HL-60 (cell line): ENCODE measurements at regions not wholly inside any gene's neighbourhood (a gene's known extent, or its start where the extent isn't known, plus 50 kb on each side); places are given as distances from the start of the nearest gene placed in this dataset.

Experiments used
- GABPA ChIP-seq: IDR thresholded peaks from 2 replicates; pipeline ENCODE4 v1.6.1; 2012; ENCODE audit warnings: low read depth
- POLR2AphosphoS5 ChIP-seq: IDR thresholded peaks from 2 replicates; pipeline ENCODE4 v1.6.1; 2012; ENCODE audit warnings: low read depth
- REST ChIP-seq: IDR thresholded peaks from 2 replicates; pipeline ENCODE4 v1.6.1; 2012; ENCODE audit warnings: low read depth; ENCODE audit not compliant: insufficient replicate concordance
- SPI1 ChIP-seq: IDR thresholded peaks from 2 replicates; pipeline ENCODE4 v1.6.1; 2012; ENCODE audit warnings: low read depth, mild to moderate bottlenecking, borderline replicate concordance
- TF ChIP-seq, protein P1 (sequence below): IDR thresholded peaks from one replicate; pipeline ENCODE4 v1.5.1; 2011; ENCODE audit warnings: low read length, control low read depth, inconsistent platforms; ENCODE audit not compliant: insufficient read depth

- no peak for TF ChIP-seq REST
- TF ChIP-seq, protein P1, sequence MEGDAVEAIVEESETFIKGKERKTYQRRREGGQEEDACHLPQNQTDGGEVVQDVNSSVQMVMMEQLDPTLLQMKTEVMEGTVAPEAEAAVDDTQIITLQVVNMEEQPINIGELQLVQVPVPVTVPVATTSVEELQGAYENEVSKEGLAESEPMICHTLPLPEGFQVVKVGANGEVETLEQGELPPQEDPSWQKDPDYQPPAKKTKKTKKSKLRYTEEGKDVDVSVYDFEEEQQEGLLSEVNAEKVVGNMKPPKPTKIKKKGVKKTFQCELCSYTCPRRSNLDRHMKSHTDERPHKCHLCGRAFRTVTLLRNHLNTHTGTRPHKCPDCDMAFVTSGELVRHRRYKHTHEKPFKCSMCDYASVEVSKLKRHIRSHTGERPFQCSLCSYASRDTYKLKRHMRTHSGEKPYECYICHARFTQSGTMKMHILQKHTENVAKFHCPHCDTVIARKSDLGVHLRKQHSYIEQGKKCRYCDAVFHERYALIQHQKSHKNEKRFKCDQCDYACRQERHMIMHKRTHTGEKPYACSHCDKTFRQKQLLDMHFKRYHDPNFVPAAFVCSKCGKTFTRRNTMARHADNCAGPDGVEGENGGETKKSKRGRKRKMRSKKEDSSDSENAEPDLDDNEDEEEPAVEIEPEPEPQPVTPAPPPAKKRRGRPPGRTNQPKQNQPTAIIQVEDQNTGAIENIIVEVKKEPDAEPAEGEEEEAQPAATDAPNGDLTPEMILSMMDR = no peak
- TF ChIP-seq POLR2AphosphoS5 = no peak
- no peak for TF ChIP-seq SPI1
- no peak for TF ChIP-seq GABPA
Measured at GRCh38 chr12:89134213-89134770, 218.0 kb downstream of the DUSP6 start.
